H9 (cell line): ENCODE measurements at regions not wholly inside any gene's neighbourhood (a gene's known extent, or its start where the extent isn't known, plus 50 kb on each side); places are given as distances from the start of the nearest gene placed in this dataset.

Source experiments
- DNase-seq: peaks from one replicate; pipeline ENCODE4 v3.0.0-alpha.2; 2017
- H2AFZ ChIP-seq: one replicate; pipeline ENCODE4 v1.6.1; 2013; ENCODE audit warnings: mild to moderate bottlenecking, low read length, control low read depth, moderate library complexity
- H2AK5ac ChIP-seq: 2 replicates; pipeline ENCODE4 v1.6.1; 2013; ENCODE audit warnings: low read length, control low read depth, mixed read lengths; ENCODE audit not compliant: insufficient read length
- H2BK120ac ChIP-seq: one replicate; pipeline ENCODE4 v1.6.1; 2013; ENCODE audit warnings: low read depth, mild to moderate bottlenecking, low read length, control low read depth, inconsistent platforms; ENCODE audit not compliant: poor library complexity, severe bottlenecking
- H2BK12ac ChIP-seq: 2 replicates; pipeline ENCODE4 v1.6.1; 2013; ENCODE audit warnings: low read length, control low read depth, mixed read lengths, low read depth; ENCODE audit not compliant: insufficient read length
- H2BK15ac ChIP-seq: 2 replicates; pipeline ENCODE4 v1.6.1; 2013; ENCODE audit warnings: low read depth, low read length, control low read depth
- H2BK20ac ChIP-seq: one replicate; pipeline ENCODE4 v1.6.1; 2013; ENCODE audit warnings: low read depth, mild to moderate bottlenecking, low read length, control low read depth, inconsistent platforms; ENCODE audit not compliant: poor library complexity, severe bottlenecking
- H2BK5ac ChIP-seq: 2 replicates; pipeline ENCODE4 v1.6.1; 2013; ENCODE audit warnings: low read length, control low read depth, mixed read lengths; ENCODE audit not compliant: insufficient read length
- H3K14ac ChIP-seq: 2 replicates; pipeline ENCODE4 v1.6.1; 2013; ENCODE audit warnings: low read length, control low read depth; ENCODE audit not compliant: insufficient read depth
- H3K18ac ChIP-seq: 2 replicates; pipeline ENCODE4 v1.6.1; 2013; ENCODE audit warnings: low read depth, mild to moderate bottlenecking, mixed read lengths, low read length, control low read depth; ENCODE audit not compliant: insufficient read length
- H3K23ac ChIP-seq: 2 replicates; pipeline ENCODE4 v1.6.1; 2013; ENCODE audit warnings: low read length, control low read depth, mixed read lengths, low read depth; ENCODE audit not compliant: insufficient read length
- H3K23me2 ChIP-seq: 2 replicates; pipeline ENCODE4 v1.6.1; 2013; ENCODE audit warnings: low read depth, mild to moderate bottlenecking, mixed read lengths, low read length, control low read depth; ENCODE audit not compliant: insufficient read length, poor library complexity, severe bottlenecking
- H3K27ac ChIP-seq: 2 replicates; pipeline ENCODE4 v1.5.1; 2013; ENCODE audit warnings: low read length, control low read depth, mixed read lengths, low read depth; ENCODE audit not compliant: insufficient read length
- H3K27me3 ChIP-seq: 2 replicates; pipeline ENCODE4 v1.6.1; 2013; ENCODE audit warnings: low read length, control low read depth, inconsistent platforms; ENCODE audit not compliant: insufficient read depth
- H3K4ac ChIP-seq: 2 replicates; pipeline ENCODE4 v1.6.1; 2013; ENCODE audit warnings: low read depth, mild to moderate bottlenecking, control low read depth, inconsistent platforms, low read length, moderate library complexity
- H3K4me1 ChIP-seq: 2 replicates; pipeline ENCODE4 v1.6.1; 2013; ENCODE audit warnings: low read length, control low read depth, inconsistent platforms; ENCODE audit not compliant: insufficient read depth
- H3K4me2 ChIP-seq: 2 replicates; pipeline ENCODE4 v1.6.1; 2013; ENCODE audit warnings: low read length, control low read depth, mixed read lengths; ENCODE audit not compliant: insufficient read length, insufficient read depth
- H3K56ac ChIP-seq: 2 replicates; pipeline ENCODE4 v1.6.1; 2013; ENCODE audit warnings: low read depth, mild to moderate bottlenecking, mixed read lengths, low read length, control low read depth; ENCODE audit not compliant: insufficient read length
- H3K79me1 ChIP-seq: 2 replicates; pipeline ENCODE4 v1.6.1; 2013; ENCODE audit warnings: low read depth, mild to moderate bottlenecking, moderate library complexity, low read length, control low read depth, inconsistent platforms; ENCODE audit not compliant: insufficient read depth, poor library complexity, severe bottlenecking
- H3K79me2 ChIP-seq: 2 replicates; pipeline ENCODE4 v1.6.1; 2013; ENCODE audit warnings: low read length, control low read depth, inconsistent platforms; ENCODE audit not compliant: insufficient read depth
- H3K9ac ChIP-seq: 2 replicates; pipeline ENCODE4 v1.6.1; 2013; ENCODE audit warnings: low read length, control low read depth, mixed read lengths; ENCODE audit not compliant: insufficient read length; ENCODE audit errors: extremely low read depth
- H3K9me3 ChIP-seq: one replicate; pipeline ENCODE4 v1.6.1; 2013; ENCODE audit warnings: low read depth, low read length, inconsistent platforms; ENCODE audit not compliant: control insufficient read depth
- H3T11ph ChIP-seq: one replicate; pipeline ENCODE4 v1.6.1; 2013; ENCODE audit warnings: mild to moderate bottlenecking, low read length, control low read depth, inconsistent platforms
- H4K20me1 ChIP-seq: one replicate; pipeline ENCODE4 v1.6.1; 2013; ENCODE audit not compliant: control insufficient read depth, insufficient read length, insufficient read depth
- H4K5ac ChIP-seq: 2 replicates; pipeline ENCODE4 v1.6.1; 2013; ENCODE audit warnings: low read depth, mild to moderate bottlenecking, mixed read lengths, low read length, control low read depth; ENCODE audit not compliant: insufficient read length
- H4K8ac ChIP-seq: replicated peaks from 2 replicates; pipeline ENCODE4 v1.6.1; 2013; ENCODE audit warnings: low read length, control low read depth, mixed read lengths, low read depth; ENCODE audit not compliant: insufficient read length
- H4K91ac ChIP-seq: 2 replicates; pipeline ENCODE4 v1.6.1; 2013; ENCODE audit warnings: low read depth, mild to moderate bottlenecking, moderate library complexity, mixed read lengths, low read length, control low read depth; ENCODE audit not compliant: insufficient read length
- H3K27ac Mint-ChIP-seq, 3 experiments: 2 replicates in 2 of 3; 3 replicates in 1 of 3; pipeline ENCODE4 v1.8.0; 2020 to 2021; ENCODE audit warnings: mixed read lengths in 3 of 3, mild to moderate bottlenecking in 1 of 3, moderate library complexity in 1 of 3
- H3K27me3 Mint-ChIP-seq: 2 replicates; pipeline ENCODE4 v1.8.0; 2021; ENCODE audit warnings: low read depth, mild to moderate bottlenecking, moderate library complexity, mixed read lengths
- H3K36me3 Mint-ChIP-seq, 3 experiments: 2 replicates in 2 of 3; 3 replicates in 1 of 3; pipeline ENCODE4 v1.8.0; 2020 to 2021; ENCODE audit warnings: low read depth in 3 of 3, mixed read lengths in 3 of 3; ENCODE audit not compliant: insufficient read depth in 1 of 3
- H3K4me1 Mint-ChIP-seq, 2 experiments: 2 replicates each; pipeline ENCODE4 v1.8.0; 2020; ENCODE audit warnings: mixed read lengths in 2 of 2
- H3K4me3 Mint-ChIP-seq, 2 experiments: 2 replicates in 1 of 2; 3 replicates in 1 of 2; pipeline ENCODE4 v1.8.0; 2020 to 2021; ENCODE audit warnings: mild to moderate bottlenecking in 2 of 2, mixed read lengths in 2 of 2, moderate library complexity in 1 of 2
- H3K9me3 Mint-ChIP-seq, 2 experiments: 2 replicates in 1 of 2; 3 replicates in 1 of 2; pipeline ENCODE4 v1.8.0; 2020; ENCODE audit warnings: mild to moderate bottlenecking in 2 of 2, mixed read lengths in 2 of 2, moderate library complexity in 1 of 2
- CTCF ChIP-seq: fragments of 200-600 bp; sonication (generic); conservative IDR thresholded peaks from 3 replicates; pipeline ENCODE4 v1.8.0; 2021; ENCODE audit warnings: antibody characterized with exemption, mild to moderate bottlenecking
- WGBS: extraction: QIAGEN DNeasy Blood & Tissue Kit; methylation state at CpG from one replicate; pipeline ENCODE4 v1.1.7; 2013; ENCODE audit warnings: missing lambda C conversion rate, low lambda C conversion rate, mixed read lengths; ENCODE audit not compliant: insufficient read length; ENCODE audit errors: extremely low coverage; 5-methylcytosine and 5-hydroxymethylcytosine counted together

GRCh38 chr14:103205541-103205906, 82.3 kb downstream of the TNFAIP2 start:
- no peak overlapping the region for H2BK12ac ChIP-seq
- peaks cover 63% of the 10 kb centered on the region for H3K27me3 Mint-ChIP-seq
- no peak overlapping the region for H2BK5ac ChIP-seq
- H2AFZ ChIP-seq = no peak overlapping the region
- H2BK15ac ChIP-seq = no peak overlapping the region
- no peak for DNase-seq
- no peaks in the 10 kb centered on the region for H3K79me1 ChIP-seq
- H2BK120ac ChIP-seq = no peak overlapping the region
- no CpG with 5 or more reads among the region's 3 CpGs for WGBS
- no peak overlapping the region for H2AK5ac ChIP-seq
- H3K9ac ChIP-seq = no peak overlapping the region
- peaks cover 41% of the 10 kb centered on the region in 2 experiments for H3K9me3 Mint-ChIP-seq
- no peak overlapping the region for H3K56ac ChIP-seq
- H3K79me2 ChIP-seq = no peaks in the 10 kb centered on the region
- H4K91ac ChIP-seq = no peak overlapping the region
- no peak overlapping the region for H3K18ac ChIP-seq
- no peak overlapping the region for H3K14ac ChIP-seq
- no peak overlapping the region for H3T11ph ChIP-seq
- no peak overlapping the region for H3K23ac ChIP-seq
- H2BK20ac ChIP-seq = no peak overlapping the region
- H3K4me1 ChIP-seq = no peaks in the 10 kb centered on the region
- H3K27me3 ChIP-seq = no peaks in the 10 kb centered on the region; the same call in 1 of the 2 replicates
- H3K36me3 Mint-ChIP-seq = peaks cover 10 to 35% (median 21%) of the 10 kb centered on the region in 3 experiments; a peak in 6 of 7 replicates
- no peak overlapping the region; a peak in 1 of 5 replicates for H3K4me3 Mint-ChIP-seq
- no peaks in the 10 kb centered on the region for H4K20me1 ChIP-seq
- peaks cover 11% of the 10 kb centered on the region in 2 experiments for H3K4me1 Mint-ChIP-seq
- no peaks in the 10 kb centered on the region for H3K23me2 ChIP-seq
- H3K27ac Mint-ChIP-seq = no peak overlapping the region
- TF ChIP-seq CTCF = no peak
- H4K5ac ChIP-seq = no peak overlapping the region
- no peak overlapping the region for H3K27ac ChIP-seq
- peaks cover 43% of the 10 kb centered on the region for H3K9me3 ChIP-seq
- no peak overlapping the region for H4K8ac ChIP-seq
- no peak overlapping the region for H3K4me2 ChIP-seq
- no peak overlapping the region for H3K4ac ChIP-seq
